Loucy (cell line): ENCODE measurements at regions not wholly inside any gene's neighbourhood (a gene's known extent, or its start where the extent isn't known, plus 50 kb on each side); places are given as distances from the start of the nearest gene placed in this dataset.

Experiments
- CTCF ChIP-seq: fragments of 200-600 bp; sonication (generic); conservative IDR thresholded peaks from 2 replicates; pipeline ENCODE4 v1.5.1; 2014; ENCODE audit warnings: mild to moderate bottlenecking, antibody characterized with exemption, low read length
- EZH2phosphoT487 ChIP-seq: fragments of 200-600 bp; IDR thresholded peaks from 2 replicates; pipeline ENCODE4 v1.6.1; 2018; ENCODE audit warnings: antibody characterized with exemption, mild to moderate bottlenecking, moderate library complexity, borderline replicate concordance

- TF ChIP-seq CTCF (no peak), EZH2phosphoT487 (no peak)
These were observed 168.3 kb upstream of the POU3F3 start for GRCh38 chr2:104685591-104685990.
